Effector memory CD4-positive, alpha-beta T cell (primary cell): ENCODE measurements at regions not wholly inside any gene's neighbourhood (a gene's known extent, or its start where the extent isn't known, plus 50 kb on each side); places are given as distances from the start of the nearest gene placed in this dataset.

Experiments
- DNase-seq, 3 donors: peaks; one replicate each; pipeline ENCODE4 v3.0.0-alpha.2; 2020
- H3K27ac ChIP-seq: 2 replicates; pipeline ENCODE4 v1.7.0; 2013; ENCODE audit warnings: mild to moderate bottlenecking, low read length, moderate library complexity; ENCODE audit not compliant: insufficient read depth, poor library complexity, severe bottlenecking
- H3K27me3 ChIP-seq: replicated peaks from 2 replicates; pipeline ENCODE4 v1.7.0; 2013; ENCODE audit warnings: mild to moderate bottlenecking, low read length; ENCODE audit not compliant: insufficient read depth, control insufficient read depth, poor library complexity, severe bottlenecking
- H3K36me3 ChIP-seq: 2 replicates; pipeline ENCODE4 v1.7.0; 2013; ENCODE audit warnings: mild to moderate bottlenecking, low read length, moderate library complexity; ENCODE audit not compliant: control insufficient read depth, insufficient read depth
- H3K4me1 ChIP-seq: 2 replicates; pipeline ENCODE4 v1.7.0; 2013; ENCODE audit warnings: low read length, mild to moderate bottlenecking; ENCODE audit not compliant: control insufficient read depth, insufficient read depth, poor library complexity, severe bottlenecking
- H3K4me3 ChIP-seq: 2 replicates; pipeline ENCODE4 v1.7.0; 2013; ENCODE audit warnings: low read length, low read depth, mild to moderate bottlenecking; ENCODE audit not compliant: insufficient read depth, poor library complexity, severe bottlenecking
- H3K9me3 ChIP-seq: 2 replicates; pipeline ENCODE4 v1.7.0; 2013; ENCODE audit warnings: mild to moderate bottlenecking, low read length, moderate library complexity; ENCODE audit not compliant: control insufficient read depth

DNA sequence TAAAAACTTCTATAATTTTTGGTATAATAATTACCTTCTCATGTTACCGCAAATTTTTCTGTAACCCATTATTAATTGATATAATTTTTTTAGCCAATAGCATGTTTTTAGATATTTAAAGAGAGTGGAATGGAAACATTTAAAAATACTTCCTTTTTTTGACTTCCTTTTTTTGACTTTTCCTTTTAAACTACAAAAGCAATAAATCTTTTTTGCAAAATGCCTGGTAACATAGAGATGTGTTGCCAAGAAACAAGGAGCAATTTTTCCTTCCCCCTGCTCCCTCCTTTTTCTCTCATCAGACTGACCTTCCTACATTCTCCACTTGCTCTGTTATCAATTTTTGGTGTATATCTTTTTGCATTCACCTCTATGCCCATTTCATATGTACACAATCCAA, 666.2 kb downstream of the ADGRL2 start:
- no peaks in the 10 kb centered on the region for H3K9me3 ChIP-seq
- no peak overlapping the region for H3K4me3 ChIP-seq
- no peaks in the 10 kb centered on the region for H3K4me1 ChIP-seq
- H3K36me3 ChIP-seq = no peaks in the 10 kb centered on the region
- H3K27ac ChIP-seq = no peak overlapping the region
- no peaks in the 10 kb centered on the region for H3K27me3 ChIP-seq
- no peak for DNase-seq

DNA sequence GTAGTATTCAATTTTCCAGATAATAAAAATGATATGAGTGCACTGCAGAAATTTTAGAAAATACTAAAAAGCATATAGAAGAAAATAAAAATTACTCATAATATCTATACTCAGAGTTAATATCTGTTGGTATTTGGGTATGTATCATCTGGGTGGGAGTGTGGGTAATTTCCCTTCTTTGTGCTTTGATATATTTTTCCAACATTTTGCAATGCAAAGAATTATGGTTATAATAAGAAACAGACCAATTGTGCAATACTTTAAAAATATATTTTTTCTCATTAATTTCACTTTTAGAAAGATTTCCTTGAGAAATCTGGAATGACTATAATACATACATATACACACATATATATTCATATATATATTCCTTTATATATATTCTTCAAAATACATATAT, 665.7 kb downstream of the ADGRL2 start:
- H3K36me3 ChIP-seq = no peaks in the 10 kb centered on the region
- no peaks in the 10 kb centered on the region for H3K27me3 ChIP-seq
- no peaks in the 10 kb centered on the region for H3K4me1 ChIP-seq
- no peak for DNase-seq
- H3K4me3 ChIP-seq = no peak overlapping the region
- no peak overlapping the region for H3K27ac ChIP-seq
- no peaks in the 10 kb centered on the region for H3K9me3 ChIP-seq

DNA sequence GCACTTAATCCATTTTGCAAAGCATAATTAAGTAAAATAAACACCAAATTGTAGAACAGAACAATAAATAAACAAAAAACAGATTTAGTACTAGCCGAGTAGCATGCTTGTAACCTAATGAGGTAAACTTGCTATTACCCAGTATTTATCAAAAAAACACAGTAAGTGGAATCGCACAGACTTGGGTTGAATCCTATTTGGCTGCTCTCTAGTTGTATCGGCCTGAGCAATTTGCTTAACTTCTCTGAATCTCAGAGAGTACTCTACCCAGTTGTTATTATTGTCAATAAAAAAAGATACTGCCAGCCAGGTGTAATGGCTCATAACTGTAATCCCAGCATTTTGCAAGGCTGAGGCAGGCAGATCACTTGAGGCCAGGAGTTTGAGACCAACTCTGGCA, 664.3 kb downstream of the ADGRL2 start:
- Histone ChIP-seq H3K4me3 (no peak overlapping the region), H3K27me3 (no peaks in the 10 kb centered on the region), H3K27ac (no peak overlapping the region), H3K4me1 (no peaks in the 10 kb centered on the region), H3K36me3 (no peaks in the 10 kb centered on the region), H3K9me3 (no peaks in the 10 kb centered on the region)
- DNase-seq = no peak

DNA sequence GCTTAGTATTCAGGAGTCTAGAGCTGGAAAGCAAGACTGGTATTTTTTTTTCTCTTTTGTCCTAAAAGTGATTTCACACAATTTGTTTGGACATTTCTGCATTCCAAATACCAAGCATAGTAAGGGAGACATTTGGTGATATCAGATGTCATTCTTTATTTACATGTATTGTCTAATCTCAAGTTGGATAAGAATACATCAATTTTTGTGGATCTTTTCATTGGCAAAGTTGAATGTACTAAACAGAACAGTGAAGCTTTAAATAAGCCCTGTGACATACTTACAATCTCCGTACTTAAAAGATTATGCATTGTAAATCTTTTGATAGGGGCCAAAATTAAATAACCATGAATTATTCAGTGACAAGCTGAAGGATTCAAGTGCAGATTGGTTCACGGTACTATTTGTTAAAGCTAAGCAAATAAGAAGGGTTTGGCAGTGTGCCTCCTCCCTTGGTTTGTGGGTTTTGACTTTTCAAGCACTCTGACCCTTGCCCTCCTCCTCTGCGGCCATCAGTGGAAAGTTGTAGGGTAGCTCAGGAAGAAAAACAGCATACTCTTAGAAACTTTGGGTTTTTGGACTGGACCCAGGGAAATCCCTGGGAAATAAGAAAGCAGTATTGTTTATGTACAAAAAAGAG, 663.7 kb downstream of the ADGRL2 start:
- H3K27ac ChIP-seq = no peak overlapping the region
- no peak for DNase-seq
- no peaks in the 10 kb centered on the region for H3K36me3 ChIP-seq
- H3K27me3 ChIP-seq = no peaks in the 10 kb centered on the region
- no peaks in the 10 kb centered on the region for H3K9me3 ChIP-seq
- H3K4me1 ChIP-seq = no peaks in the 10 kb centered on the region
- H3K4me3 ChIP-seq = no peak overlapping the region

DNA sequence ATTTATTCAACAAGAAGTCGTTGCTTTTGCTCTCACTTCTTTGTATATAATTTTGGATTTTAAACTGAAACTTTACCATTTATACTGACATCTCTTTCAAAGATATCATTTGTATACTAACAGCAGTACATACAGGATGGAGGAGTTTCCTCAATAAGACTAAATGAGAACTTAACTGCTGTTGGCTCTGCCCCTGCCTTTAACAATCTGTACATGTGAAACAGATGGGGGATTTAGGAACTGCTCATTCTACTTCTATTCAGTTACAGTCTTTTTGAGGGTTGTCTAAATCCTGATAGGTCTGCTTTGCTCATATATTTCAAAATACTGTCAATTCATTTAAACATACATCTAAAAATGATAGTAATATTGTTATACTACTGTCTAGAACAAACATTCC, 663.2 kb downstream of the ADGRL2 start:
- Histone ChIP-seq H3K4me1 (no peaks in the 10 kb centered on the region), H3K4me3 (no peak overlapping the region), H3K9me3 (no peaks in the 10 kb centered on the region), H3K27me3 (no peaks in the 10 kb centered on the region), H3K27ac (no peak overlapping the region), H3K36me3 (no peaks in the 10 kb centered on the region)
- DNase-seq = no peak

DNA sequence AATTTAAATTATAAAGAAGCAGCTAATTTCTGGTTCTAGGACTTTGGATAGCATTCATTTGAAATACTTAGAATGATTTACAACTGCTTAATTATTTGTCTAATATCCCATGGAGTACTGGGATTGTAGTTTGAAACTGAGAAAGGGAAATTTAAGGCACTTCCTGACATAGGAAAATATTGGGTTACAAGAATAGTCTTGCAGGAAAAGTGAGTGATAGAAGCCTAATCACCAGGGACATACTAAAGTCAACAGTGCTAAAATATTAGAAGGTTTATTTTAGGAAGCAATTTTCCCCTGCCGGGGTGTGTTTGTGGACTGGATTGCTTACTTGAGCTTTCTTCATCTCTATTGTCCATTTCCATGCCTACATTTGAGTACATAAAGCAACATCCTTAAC, 661.6 kb downstream of the ADGRL2 start:
- no peaks in the 10 kb centered on the region for H3K9me3 ChIP-seq
- H3K27me3 ChIP-seq = no peaks in the 10 kb centered on the region
- H3K36me3 ChIP-seq = no peaks in the 10 kb centered on the region
- H3K4me1 ChIP-seq = no peaks in the 10 kb centered on the region
- H3K4me3 ChIP-seq = no peak overlapping the region
- no peak overlapping the region for H3K27ac ChIP-seq
- no peak for DNase-seq

DNA sequence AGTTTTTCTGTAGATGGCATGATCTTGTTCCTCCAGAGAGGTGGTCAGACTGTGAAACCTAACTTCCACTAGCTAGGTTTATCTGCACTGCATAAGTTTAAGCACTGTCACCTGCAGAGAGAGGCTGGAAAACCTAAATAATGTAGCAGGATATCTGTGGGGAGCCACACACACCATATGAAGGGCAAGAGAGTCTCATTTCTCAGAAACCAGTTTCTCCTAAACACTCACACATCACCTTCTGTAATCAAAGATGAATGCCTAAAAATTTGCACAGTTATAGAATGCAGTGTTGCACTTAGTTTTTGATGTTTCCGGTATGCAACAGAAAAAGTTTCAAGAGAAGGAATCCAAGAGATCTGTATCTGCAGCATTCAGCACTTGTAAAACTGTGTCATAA, 654.6 kb downstream of the ADGRL2 start:
- no peaks in the 10 kb centered on the region for H3K27me3 ChIP-seq
- H3K36me3 ChIP-seq = no peaks in the 10 kb centered on the region
- no peak for DNase-seq
- H3K9me3 ChIP-seq = no peaks in the 10 kb centered on the region
- no peak overlapping the region for H3K4me3 ChIP-seq
- H3K4me1 ChIP-seq = no peaks in the 10 kb centered on the region
- no peak overlapping the region for H3K27ac ChIP-seq

DNA sequence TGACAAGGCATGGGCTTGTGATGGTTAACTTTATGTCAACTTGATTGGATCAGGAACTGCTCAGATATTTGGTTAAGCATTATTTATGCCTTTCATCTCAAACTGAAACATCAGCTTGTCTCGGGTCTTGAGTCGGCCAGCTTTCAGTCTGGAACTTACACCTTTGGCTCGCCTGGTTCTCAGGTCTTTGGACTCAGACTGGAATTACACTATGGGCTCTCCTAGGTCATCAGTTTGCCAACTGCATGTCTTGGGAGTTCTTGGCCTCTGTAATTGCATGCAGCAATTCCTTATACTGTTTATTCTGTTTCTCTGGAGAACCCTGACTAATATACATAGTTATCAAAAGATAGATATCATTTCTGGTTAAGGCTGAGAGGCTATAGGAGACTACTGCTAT, 653.7 kb downstream of the ADGRL2 start:
- Histone ChIP-seq H3K4me3 (no peak overlapping the region), H3K36me3 (no peaks in the 10 kb centered on the region), H3K27me3 (no peaks in the 10 kb centered on the region), H3K9me3 (no peaks in the 10 kb centered on the region), H3K27ac (no peak overlapping the region), H3K4me1 (no peaks in the 10 kb centered on the region)
- DNase-seq = no peak

DNA sequence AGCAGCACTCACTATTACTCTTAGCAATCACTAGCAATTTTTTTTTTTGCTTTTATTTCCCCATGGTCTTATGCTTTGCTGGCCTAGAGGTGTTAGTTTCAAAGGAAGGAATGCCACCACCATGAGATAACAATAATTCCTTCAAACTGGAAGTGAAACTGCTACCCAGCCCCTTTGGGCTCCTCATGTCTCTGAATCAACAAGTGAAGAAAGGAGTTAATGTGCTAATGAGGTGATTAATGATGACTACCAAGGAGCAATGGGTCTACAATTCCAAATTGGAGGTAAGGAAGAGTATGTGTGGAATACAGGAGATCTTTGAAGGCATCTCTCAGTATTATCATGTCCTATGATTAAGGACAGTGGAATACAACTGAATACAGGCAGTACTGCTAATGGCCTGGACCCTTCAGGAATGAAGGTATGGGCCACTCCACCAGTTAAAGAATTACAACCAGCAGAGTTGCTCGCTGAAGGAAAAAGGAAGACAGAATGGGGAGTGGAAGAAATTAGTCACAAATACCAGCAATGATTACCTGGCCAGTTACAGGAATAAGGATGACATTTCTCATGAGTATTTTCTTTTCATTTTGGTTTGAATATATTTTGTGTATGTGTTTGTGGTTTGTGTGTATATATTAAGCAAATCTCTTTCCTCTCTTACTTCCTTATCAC, 652.9 kb downstream of the ADGRL2 start:
- no peaks in the 10 kb centered on the region for H3K27me3 ChIP-seq
- no peak overlapping the region for H3K4me3 ChIP-seq
- H3K36me3 ChIP-seq = no peaks in the 10 kb centered on the region
- no peak for DNase-seq
- no peak overlapping the region for H3K27ac ChIP-seq
- H3K9me3 ChIP-seq = no peaks in the 10 kb centered on the region
- no peaks in the 10 kb centered on the region for H3K4me1 ChIP-seq

DNA sequence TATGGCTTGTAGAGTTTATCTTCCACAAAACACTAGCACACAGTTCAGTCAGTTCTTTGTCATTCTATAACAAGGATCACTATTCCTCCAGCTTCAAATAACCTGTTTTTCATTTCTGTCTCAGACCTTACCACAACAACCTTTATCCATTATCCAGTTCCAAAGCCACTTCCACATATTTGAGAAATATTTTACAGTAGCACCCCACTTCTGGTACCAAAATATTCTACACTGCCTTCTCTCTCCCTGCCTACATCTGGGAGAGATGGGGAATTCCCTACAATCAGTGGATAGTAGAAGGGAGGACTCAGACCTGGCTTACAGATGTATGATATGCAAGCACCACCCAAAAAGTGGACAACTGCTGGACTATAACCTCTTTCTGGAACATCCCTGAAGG, 651.4 kb downstream of the ADGRL2 start:
- Histone ChIP-seq H3K36me3 (no peaks in the 10 kb centered on the region), H3K27me3 (no peaks in the 10 kb centered on the region), H3K4me3 (no peak overlapping the region), H3K9me3 (no peaks in the 10 kb centered on the region), H3K27ac (no peak overlapping the region), H3K4me1 (no peaks in the 10 kb centered on the region)
- DNase-seq = no peak
